Ovary (tissue), 3 donors: ENCODE measurements at regions not wholly inside any gene's neighbourhood (a gene's known extent, or its start where the extent isn't known, plus 50 kb on each side); places are given as distances from the start of the nearest gene placed in this dataset.

Experiments used
- POLR2A ChIP-seq: fragments of 450-650 bp; IDR thresholded peaks from one replicate; pipeline ENCODE4 v1.6.1; 2017; ENCODE audit warnings: antibody characterized with exemption, mild to moderate bottlenecking, moderate library complexity
- TF ChIP-seq, protein P1 (sequence below), 3 donors: fragments of 450-650 bp in 2 of 3; fragments of 200-600 bp in 1 of 3; IDR thresholded peaks; one replicate each; pipeline versions ENCODE4 v1.5.1 to v1.8.0; 2016 to 2022; ENCODE audit warnings: antibody characterized with exemption in 3 of 3, mild to moderate bottlenecking in 1 of 3
- donor health status: DM: no; HTN: no; CAD: no.

DNA sequence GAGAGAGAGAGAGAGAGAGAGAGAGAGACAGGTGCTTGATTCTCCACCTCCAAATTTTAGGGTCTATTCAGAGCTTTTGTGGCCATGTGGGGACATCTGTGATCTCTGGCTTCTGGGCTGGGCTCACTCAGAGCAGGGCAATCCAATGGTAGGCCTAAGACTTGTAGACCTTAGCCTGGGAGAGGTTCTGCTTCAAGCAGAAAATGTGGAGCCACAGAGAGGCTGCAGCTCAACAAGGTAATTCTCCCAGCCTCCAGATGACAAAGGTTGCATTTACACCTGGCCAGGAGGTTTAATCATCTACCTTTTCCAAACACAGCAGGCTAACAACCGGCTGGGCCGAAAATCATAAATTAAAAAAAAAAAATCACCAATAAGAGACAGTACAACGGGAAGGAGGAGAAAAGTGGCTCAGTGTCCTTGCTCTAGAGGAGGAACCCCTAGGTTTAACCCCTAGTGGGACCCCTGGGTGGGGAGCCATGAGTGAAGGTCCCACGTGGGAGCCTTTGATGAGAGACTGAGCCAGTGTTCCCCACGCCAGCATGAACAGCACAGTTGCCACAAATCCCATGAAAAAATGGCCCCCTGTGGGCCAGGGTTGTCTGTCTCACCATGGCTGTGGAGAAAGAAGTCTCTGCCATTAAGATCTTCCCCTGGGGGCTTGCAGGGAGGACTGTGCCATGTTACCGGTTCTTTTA, 124.0 kb upstream of the GATA6 start:
- TF ChIP-seq, protein P1, sequence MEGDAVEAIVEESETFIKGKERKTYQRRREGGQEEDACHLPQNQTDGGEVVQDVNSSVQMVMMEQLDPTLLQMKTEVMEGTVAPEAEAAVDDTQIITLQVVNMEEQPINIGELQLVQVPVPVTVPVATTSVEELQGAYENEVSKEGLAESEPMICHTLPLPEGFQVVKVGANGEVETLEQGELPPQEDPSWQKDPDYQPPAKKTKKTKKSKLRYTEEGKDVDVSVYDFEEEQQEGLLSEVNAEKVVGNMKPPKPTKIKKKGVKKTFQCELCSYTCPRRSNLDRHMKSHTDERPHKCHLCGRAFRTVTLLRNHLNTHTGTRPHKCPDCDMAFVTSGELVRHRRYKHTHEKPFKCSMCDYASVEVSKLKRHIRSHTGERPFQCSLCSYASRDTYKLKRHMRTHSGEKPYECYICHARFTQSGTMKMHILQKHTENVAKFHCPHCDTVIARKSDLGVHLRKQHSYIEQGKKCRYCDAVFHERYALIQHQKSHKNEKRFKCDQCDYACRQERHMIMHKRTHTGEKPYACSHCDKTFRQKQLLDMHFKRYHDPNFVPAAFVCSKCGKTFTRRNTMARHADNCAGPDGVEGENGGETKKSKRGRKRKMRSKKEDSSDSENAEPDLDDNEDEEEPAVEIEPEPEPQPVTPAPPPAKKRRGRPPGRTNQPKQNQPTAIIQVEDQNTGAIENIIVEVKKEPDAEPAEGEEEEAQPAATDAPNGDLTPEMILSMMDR (IDR thresholded peaks at IDR 0.05): no peak
- no peak for TF ChIP-seq POLR2A
